HepG2 (cell line): ENCODE measurements at regions not wholly inside any gene's neighbourhood (a gene's known extent, or its start where the extent isn't known, plus 50 kb on each side); places are given as distances from the start of the nearest gene placed in this dataset.

Experiments used
- HES4 ChIP-seq: sonication (generic); formaldehyde crosslinking; IDR thresholded peaks from 2 replicates; pipeline ENCODE4 v1.9.0; 2021; ENCODE audit warnings: mild to moderate bottlenecking, missing genetic modification reagents, borderline replicate concordance
- HNRNPL ChIP-seq: fragments of 200-400 bp; formaldehyde crosslinking; IDR thresholded peaks from 2 replicates; pipeline ENCODE4 v1.6.1; 2017; ENCODE audit warnings: mild to moderate bottlenecking, low read depth, low read length
- LBX2 ChIP-seq: sonication (generic); formaldehyde crosslinking; IDR thresholded peaks from 2 replicates; pipeline ENCODE4 v1.5.0; 2020; ENCODE audit warnings: missing genetic modification reagents, mild to moderate bottlenecking, borderline replicate concordance
- PRMT3 ChIP-seq: sonication (generic); formaldehyde crosslinking; IDR thresholded peaks from 2 replicates; pipeline ENCODE4 v1.8.1; 2022; ENCODE audit warnings: low read depth, mild to moderate bottlenecking, moderate library complexity, missing genetic modification reagents, borderline replicate concordance
- REST ChIP-seq, 2 experiments: IDR thresholded peaks; 2 replicates each; pipeline ENCODE4 v1.6.1; 2011 to 2012; ENCODE audit warnings: low read length in 2 of 2, borderline replicate concordance in 1 of 2, low read depth in 1 of 2, mild to moderate bottlenecking in 1 of 2, moderate library complexity in 1 of 2
- TFE3 ChIP-seq: IDR thresholded peaks from 2 replicates; pipeline ENCODE4 v1.6.1; 2016
- ZNF362 ChIP-seq: sonication (generic); formaldehyde crosslinking; IDR thresholded peaks from 2 replicates; pipeline ENCODE4 v1.4.0; 2020; ENCODE audit warnings: missing genetic modification reagents, mild to moderate bottlenecking, borderline replicate concordance
- ZSCAN29 ChIP-seq: sonication (generic); formaldehyde crosslinking; conservative IDR thresholded peaks from 2 replicates; pipeline ENCODE4 v1.4.0; 2020; ENCODE audit warnings: mild to moderate bottlenecking, missing genetic modification reagents

GRCh38 chr1:36711480-36711879 lies 228.8 kb upstream of the CSF3R start:
- TF ChIP-seq REST (IDR thresholded peaks at IDR 0.05; ENCODE audit: borderline replicate concordance in 1 of 2, low read depth in 1 of 2, low read length in 2 of 2) (no peak), PRMT3 (CRISPR knock-in tag) (no peak), HES4 (CRISPR knock-in tag) (no peak), HNRNPL (no peak), ZSCAN29 (CRISPR knock-in tag) (no peak), TFE3 (CRISPR knock-in tag) (no peak), ZNF362 (no peak), LBX2 (CRISPR knock-in tag) (no peak)
